ENCODE measurements at regions not wholly inside any gene's neighbourhood (a gene's known extent, or its start where the extent isn't known, plus 50 kb on each side); places are given as distances from the start of the nearest gene placed in this dataset.

DNA sequence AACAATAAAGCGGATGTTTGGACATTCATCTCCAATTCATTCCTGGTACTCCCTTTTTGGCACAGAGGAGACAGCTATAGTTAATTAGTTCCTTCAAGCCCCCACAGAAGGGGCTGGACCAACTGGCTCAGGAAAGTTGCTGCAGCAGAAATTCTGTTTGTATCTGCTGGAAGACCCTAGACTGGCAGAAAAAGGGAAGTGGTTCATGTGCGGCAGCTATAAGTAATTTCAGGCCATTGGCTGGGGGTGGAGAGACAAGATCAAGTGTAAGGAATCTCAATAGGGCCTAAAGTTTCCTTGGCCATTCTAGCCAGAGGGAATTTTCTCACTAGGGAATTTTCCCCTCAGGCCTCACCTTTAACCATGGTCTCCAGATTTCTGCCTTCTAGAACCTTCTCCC, 89.9 kb upstream of the DHX15 start:
- DNase-seq, result no peak

DNA sequence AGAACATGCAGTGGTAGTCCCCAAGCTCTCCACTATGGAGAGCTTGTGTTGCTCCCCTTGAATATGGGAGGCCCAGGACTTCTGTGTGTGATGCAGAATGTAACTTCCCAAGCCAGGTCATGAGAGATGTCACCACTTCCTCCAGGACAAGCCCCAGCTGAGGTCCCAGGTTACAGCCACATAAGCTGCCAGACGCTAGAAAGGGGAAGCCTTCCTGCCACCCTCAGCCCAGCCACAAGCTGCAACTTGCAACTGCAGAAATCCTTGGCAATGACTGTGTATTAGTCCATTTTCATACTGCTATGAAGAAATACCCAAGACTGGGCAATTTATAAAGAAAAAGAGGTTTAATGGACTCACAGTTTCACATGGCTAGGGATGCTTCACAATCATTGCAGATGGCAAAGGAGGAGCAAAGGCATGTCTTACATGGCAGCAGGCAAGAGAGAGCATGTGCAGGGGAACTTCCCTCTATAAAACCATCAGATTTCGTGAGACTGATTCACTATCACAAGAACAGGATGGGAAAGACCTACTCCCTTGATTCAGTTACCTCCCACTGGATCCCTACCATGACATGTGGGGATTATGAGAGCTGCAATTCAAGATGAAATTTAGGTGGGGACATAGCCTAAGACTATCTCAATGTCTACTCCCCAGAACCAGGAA, 91.5 kb upstream of the DHX15 start:
- H3K4me1 ChIP-seq, result no peaks in the 10 kb centered on the region
- H3K27me3 ChIP-seq (ENCODE audit: low read depth), result peaks cover 5% of the 10 kb centered on the region
- no peak overlapping the region for H3K27ac ChIP-seq
- no peak for ATAC-seq
- no peak for DNase-seq
- H3K9me3 ChIP-seq, result no peaks in the 10 kb centered on the region
- H3K4me3 ChIP-seq, result no peak overlapping the region
- intact Hi-C loops (cut with DNase I), result no loop called here
- TF ChIP-seq, protein P1, sequence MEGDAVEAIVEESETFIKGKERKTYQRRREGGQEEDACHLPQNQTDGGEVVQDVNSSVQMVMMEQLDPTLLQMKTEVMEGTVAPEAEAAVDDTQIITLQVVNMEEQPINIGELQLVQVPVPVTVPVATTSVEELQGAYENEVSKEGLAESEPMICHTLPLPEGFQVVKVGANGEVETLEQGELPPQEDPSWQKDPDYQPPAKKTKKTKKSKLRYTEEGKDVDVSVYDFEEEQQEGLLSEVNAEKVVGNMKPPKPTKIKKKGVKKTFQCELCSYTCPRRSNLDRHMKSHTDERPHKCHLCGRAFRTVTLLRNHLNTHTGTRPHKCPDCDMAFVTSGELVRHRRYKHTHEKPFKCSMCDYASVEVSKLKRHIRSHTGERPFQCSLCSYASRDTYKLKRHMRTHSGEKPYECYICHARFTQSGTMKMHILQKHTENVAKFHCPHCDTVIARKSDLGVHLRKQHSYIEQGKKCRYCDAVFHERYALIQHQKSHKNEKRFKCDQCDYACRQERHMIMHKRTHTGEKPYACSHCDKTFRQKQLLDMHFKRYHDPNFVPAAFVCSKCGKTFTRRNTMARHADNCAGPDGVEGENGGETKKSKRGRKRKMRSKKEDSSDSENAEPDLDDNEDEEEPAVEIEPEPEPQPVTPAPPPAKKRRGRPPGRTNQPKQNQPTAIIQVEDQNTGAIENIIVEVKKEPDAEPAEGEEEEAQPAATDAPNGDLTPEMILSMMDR (IDR thresholded peaks at IDR 0.05), result no peak
- no peaks in the 10 kb centered on the region for H3K36me3 ChIP-seq

More for the DNA sequence above, 89.9 kb upstream of the DHX15 start:
- no peak overlapping the region for H3K27ac ChIP-seq
- no peak for ATAC-seq
- no peaks in the 10 kb centered on the region for H3K4me1 ChIP-seq
- intact Hi-C loops (cut with DNase I), result no loop called here
- H3K27me3 ChIP-seq (ENCODE audit: low read depth), result peaks cover 5% of the 10 kb centered on the region
- TF ChIP-seq, protein P1 (IDR thresholded peaks at IDR 0.05), result no peak
- H3K36me3 ChIP-seq, result no peaks in the 10 kb centered on the region
- H3K9me3 ChIP-seq, result no peaks in the 10 kb centered on the region
- no peak overlapping the region for H3K4me3 ChIP-seq

DNA sequence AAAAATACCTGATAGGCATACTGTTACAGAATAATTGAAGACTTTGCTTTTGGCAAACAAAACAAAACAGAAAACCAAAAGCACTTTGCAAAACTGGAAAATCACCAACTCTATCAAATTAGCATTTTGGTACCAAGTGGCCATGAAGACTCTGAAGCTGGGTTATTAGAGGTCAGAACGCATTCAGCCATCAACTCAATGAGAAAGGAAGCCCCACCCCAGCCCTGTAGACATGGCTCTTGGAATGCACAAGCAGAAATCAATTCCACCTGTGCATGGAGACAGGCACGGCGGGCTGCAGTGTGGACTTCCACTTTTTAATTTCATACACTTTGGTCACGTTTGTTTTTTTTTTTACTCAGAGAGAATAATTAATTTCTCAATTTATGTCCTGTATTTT, 93.6 kb upstream of the DHX15 start:
- no peaks in the 10 kb centered on the region for H3K9me3 ChIP-seq
- no peaks in the 10 kb centered on the region for H3K36me3 ChIP-seq
- DNase-seq, result no peak
- TF ChIP-seq, protein P1 (IDR thresholded peaks at IDR 0.05), result no peak
- no peak for ATAC-seq
- H3K4me3 ChIP-seq, result no peak overlapping the region
- H3K27ac ChIP-seq, result no peak overlapping the region
- intact Hi-C loops (cut with DNase I), result no loop called here
- no peaks in the 10 kb centered on the region for H3K4me1 ChIP-seq
- H3K27me3 ChIP-seq (ENCODE audit: low read depth), result peaks cover 5% of the 10 kb centered on the region

DNA sequence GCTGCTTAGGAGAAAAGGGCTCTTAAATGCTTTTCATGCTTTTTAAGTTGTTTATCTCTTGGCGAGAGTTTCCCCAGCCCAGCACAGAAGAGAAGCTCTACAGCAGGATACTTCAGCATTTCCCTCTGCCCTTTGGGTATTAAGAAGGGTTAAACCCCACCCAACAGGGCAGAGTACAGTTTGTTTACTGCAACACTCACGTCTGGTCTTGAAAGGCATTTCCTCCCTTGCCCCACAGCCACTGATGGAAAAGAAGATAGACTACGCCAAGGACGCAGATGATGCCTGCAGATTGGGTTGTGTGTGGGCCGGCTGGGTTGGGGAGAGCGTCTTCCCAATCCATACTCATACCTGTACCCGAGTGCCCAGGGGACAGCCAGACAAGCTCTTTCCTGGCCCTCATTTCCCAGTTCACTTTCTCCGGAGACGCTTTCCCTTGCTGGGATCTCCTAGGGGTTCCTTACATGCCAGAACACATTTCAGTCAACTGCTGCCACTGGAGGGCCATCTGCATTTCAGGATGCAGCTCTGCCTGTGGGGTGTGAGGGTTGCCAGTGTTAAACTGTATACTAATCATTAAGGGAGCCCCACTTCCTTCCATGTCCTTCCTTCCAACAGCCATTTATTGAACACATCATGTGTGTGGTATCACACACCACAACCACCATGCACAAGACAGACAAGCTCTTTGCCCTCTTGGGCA, 96.5 kb upstream of the DHX15 start:
- Histone ChIP-seq H3K9me3 (no peaks in the 10 kb centered on the region), H3K36me3 (no peaks in the 10 kb centered on the region), H3K4me3 (no peak overlapping the region), H3K27me3 (ENCODE audit: low read depth) (peaks cover 5% of the 10 kb centered on the region), H3K4me1 (no peaks in the 10 kb centered on the region), H3K27ac (no peak overlapping the region)
- intact Hi-C loops (cut with DNase I), result no loop called here
- ATAC-seq (peak in 1 of 2 donors; percentile 52), DNase-seq (no peak)
- TF ChIP-seq, protein P1 (IDR thresholded peaks at IDR 0.05), result no peak

DNA sequence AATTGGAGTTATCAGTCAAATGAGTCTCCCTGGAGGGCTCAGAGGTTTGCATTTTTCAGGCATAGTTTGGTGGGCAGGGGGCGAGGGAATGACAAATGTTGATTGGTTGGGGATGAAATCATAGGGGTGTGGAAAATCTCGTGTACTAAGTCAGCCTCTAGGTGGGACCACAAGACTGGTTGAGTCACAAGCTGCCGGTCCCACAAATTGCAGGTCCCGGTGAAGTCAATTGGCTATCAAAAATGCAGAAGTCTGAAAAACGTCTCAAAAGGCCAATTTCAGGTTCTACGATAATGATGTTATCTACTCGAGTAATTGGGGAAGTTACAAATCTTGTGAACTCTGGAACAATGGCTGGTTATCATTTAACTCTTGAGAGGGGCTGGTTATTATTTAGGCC, 98.8 kb upstream of the DHX15 start:
- H3K27ac ChIP-seq, result no peak overlapping the region
- DNase-seq, result no peak
- no peaks in the 10 kb centered on the region for H3K36me3 ChIP-seq
- ATAC-seq, result no peak
- no peaks in the 10 kb centered on the region for H3K4me1 ChIP-seq
- TF ChIP-seq, protein P1 (IDR thresholded peaks at IDR 0.05), result no peak
- no peak overlapping the region for H3K4me3 ChIP-seq
- H3K9me3 ChIP-seq, result no peaks in the 10 kb centered on the region
- peaks cover 5% of the 10 kb centered on the region for H3K27me3 ChIP-seq (ENCODE audit: low read depth)
- intact Hi-C loops (cut with DNase I), result no loop called here
